Left lung (tissue), 4 donors: ENCODE measurements at regions not wholly inside any gene's neighbourhood (a gene's known extent, or its start where the extent isn't known, plus 50 kb on each side); places are given as distances from the start of the nearest gene placed in this dataset.
A peak's percentile ranks its signal among the peaks of the same experiment; 100 is the strongest.

Source experiments
- ATAC-seq: fragments of 200-7000 bp; cut with Tn5 transposase; one replicate; pipeline ENCODE4 v1.9.1; 2020; ENCODE audit warnings: moderate library complexity
- DNase-seq, 4 donors: peaks; one replicate each; pipeline ENCODE4 v3.0.0-alpha.2; 2013 to 2020
- H3K27ac ChIP-seq, 2 donors: fragments of 200-600 bp; sonication (generic) in 1 of 2; one replicate each; pipeline versions ENCODE4 v1.5.0 to v1.8.0; 2020 to 2021
- H3K27me3 ChIP-seq, 2 donors: fragments of 200-600 bp; sonication (generic) in 1 of 2; one replicate each; pipeline versions ENCODE4 v1.5.0 to v1.8.0; 2020 to 2021
- H3K36me3 ChIP-seq, 2 donors: fragments of 200-600 bp; sonication (generic) in 1 of 2; one replicate each; pipeline versions ENCODE4 v1.5.0 to v1.8.0; 2020 to 2021
- H3K4me1 ChIP-seq, 2 donors: fragments of 200-600 bp; one replicate each; pipeline ENCODE4 v1.8.0; 2021
- H3K4me3 ChIP-seq, 2 donors: fragments of 200-600 bp; sonication (generic) in 1 of 2; one replicate each; pipeline versions ENCODE4 v1.5.0 to v1.8.0; 2020 to 2021; ENCODE audit warnings: mild to moderate bottlenecking in 1 of 2
- H3K9me3 ChIP-seq, 2 donors: fragments of 200-600 bp; sonication (generic) in 1 of 2; one replicate each; pipeline versions ENCODE4 v1.5.0 to v1.8.0; 2020 to 2021
- intact Hi-C, 2 donors: fragments of 100-400 bp; cut with DNase I; formaldehyde crosslinking; loops; one replicate each; pipeline versions ENCODE4 v1.11.2 to v1.14.2; 2022
- TF ChIP-seq, protein P1 (sequence below), 2 donors: fragments of 200-600 bp; sonication (generic) in 1 of 2; IDR thresholded peaks; one replicate each; pipeline versions ENCODE4 v1.5.0 to v1.8.0; 2021; ENCODE audit warnings: antibody characterized with exemption in 2 of 2
- donor health status: DM: no; HTN: yes; CAD: no.
- donor health status: DM: no; HTN: no; CAD: no.

DNA sequence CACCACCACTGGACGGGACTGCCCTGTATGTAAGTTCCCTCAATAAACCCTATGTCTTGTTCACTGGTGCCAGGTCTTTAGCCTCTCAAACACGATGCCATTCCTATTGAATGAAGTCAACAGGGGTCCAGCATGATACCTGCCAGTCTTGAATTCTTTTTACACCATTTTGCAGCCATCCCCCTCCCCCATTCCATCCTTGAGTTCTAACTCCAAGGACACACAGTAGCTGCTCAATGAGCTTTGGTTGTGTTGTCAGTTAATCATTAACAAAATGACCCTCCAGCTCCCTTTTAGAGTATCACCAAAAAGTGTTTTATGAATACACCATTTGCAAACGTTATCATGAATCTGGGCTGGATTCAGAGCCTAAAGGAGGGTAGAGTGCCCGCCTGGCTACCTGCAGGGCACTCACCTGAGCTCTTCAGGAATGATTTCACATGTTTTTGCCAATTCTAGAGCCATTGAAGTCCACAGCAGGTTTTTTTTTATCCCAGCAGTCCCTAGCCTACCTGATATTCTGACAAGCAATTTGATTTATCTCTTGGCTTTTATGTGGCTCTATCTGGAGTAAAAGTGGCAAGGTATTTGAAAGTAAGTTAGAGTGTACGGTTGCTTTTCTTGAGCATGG lies 271.8 kb downstream of the SMARCA2 start:
- Histone ChIP-seq H3K27me3 (no peaks in the 10 kb centered on the region), H3K36me3 (no peaks in the 10 kb centered on the region), H3K27ac (no peak overlapping the region), H3K9me3 (no peaks in the 10 kb centered on the region), H3K4me1 (no peaks in the 10 kb centered on the region), H3K4me3 (no peak overlapping the region)
- no peak for DNase-seq
- TF ChIP-seq, protein P1, sequence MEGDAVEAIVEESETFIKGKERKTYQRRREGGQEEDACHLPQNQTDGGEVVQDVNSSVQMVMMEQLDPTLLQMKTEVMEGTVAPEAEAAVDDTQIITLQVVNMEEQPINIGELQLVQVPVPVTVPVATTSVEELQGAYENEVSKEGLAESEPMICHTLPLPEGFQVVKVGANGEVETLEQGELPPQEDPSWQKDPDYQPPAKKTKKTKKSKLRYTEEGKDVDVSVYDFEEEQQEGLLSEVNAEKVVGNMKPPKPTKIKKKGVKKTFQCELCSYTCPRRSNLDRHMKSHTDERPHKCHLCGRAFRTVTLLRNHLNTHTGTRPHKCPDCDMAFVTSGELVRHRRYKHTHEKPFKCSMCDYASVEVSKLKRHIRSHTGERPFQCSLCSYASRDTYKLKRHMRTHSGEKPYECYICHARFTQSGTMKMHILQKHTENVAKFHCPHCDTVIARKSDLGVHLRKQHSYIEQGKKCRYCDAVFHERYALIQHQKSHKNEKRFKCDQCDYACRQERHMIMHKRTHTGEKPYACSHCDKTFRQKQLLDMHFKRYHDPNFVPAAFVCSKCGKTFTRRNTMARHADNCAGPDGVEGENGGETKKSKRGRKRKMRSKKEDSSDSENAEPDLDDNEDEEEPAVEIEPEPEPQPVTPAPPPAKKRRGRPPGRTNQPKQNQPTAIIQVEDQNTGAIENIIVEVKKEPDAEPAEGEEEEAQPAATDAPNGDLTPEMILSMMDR (IDR thresholded peaks at IDR 0.05) = no peak
- intact Hi-C loops = no loop called here
- peak; percentile 84 for ATAC-seq

DNA sequence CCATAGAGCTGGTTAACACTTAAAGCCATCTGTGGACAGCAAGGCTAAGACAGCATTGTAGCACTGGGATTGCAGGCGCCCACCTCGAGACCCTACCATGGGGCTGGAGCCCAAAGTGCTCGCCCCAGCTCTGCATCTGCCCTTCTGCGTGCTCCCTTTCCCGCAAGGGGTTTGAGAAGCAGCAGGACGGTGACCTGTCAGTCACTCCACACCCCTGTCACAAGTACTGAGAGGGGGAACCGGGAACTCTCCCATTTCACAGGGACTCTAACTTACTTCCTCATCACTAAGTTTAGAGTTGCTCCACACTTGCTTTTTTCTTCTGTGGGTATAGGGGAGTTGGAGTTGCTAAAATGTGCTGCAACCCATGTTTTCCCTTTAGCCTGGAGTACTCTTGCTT lies 273.2 kb downstream of the SMARCA2 start:
- H3K27me3 ChIP-seq = no peaks in the 10 kb centered on the region
- H3K4me1 ChIP-seq = no peaks in the 10 kb centered on the region
- H3K9me3 ChIP-seq = no peaks in the 10 kb centered on the region
- TF ChIP-seq, protein P1 (IDR thresholded peaks at IDR 0.05) = no peak
- DNase-seq (no peak), ATAC-seq (no peak)
- intact Hi-C loops = no loop called here
- no peak overlapping the region for H3K27ac ChIP-seq
- no peak overlapping the region for H3K4me3 ChIP-seq
- no peaks in the 10 kb centered on the region for H3K36me3 ChIP-seq

DNA sequence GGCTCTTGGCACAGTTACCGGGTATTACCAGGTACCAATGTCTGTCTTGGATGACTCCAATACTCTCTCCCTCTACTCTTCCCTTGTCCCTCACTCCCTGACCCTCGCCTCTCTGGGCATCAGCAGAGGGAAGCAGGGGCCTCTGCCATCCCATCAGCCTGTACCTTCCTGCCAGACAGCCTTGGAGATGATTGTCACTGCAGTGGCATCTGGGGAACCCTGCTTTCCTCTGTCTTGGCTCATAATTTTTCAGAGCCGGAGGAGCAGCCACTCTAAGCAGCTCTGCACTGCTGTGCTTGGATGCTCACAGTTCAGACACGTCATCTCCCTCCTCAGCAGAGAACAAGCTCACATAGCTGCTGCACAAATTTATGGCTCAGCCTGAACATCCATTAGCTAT lies 274.1 kb downstream of the SMARCA2 start:
- no peak overlapping the region for H3K27ac ChIP-seq
- ATAC-seq (no peak), DNase-seq (no peak)
- no peaks in the 10 kb centered on the region for H3K4me1 ChIP-seq
- TF ChIP-seq, protein P1 (IDR thresholded peaks at IDR 0.05) = no peak
- no peaks in the 10 kb centered on the region for H3K9me3 ChIP-seq
- intact Hi-C loops = no loop called here
- H3K4me3 ChIP-seq = no peak overlapping the region
- H3K36me3 ChIP-seq = no peaks in the 10 kb centered on the region
- no peaks in the 10 kb centered on the region for H3K27me3 ChIP-seq

DNA sequence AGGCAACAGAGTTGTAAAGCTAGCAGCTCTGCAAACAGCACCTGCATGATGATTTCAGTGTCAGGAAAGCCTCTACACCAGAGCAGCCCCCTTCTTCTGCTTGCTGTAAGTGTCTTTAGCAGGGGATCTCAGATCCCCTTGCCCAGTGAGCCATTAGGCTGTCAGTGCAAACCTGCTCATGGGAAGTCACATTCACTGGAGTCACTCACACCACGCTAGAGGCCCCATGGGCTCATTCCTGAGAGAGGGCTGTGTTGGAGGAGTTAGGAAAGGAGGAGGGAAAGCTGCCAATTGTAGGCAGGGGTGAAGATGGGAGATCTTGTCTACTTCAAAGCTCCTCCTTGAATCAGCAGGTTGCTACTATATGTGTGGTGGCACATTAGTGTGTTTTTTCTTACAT lies 275.2 kb downstream of the SMARCA2 start:
- Histone ChIP-seq H3K4me1 (no peaks in the 10 kb centered on the region), H3K36me3 (no peaks in the 10 kb centered on the region), H3K4me3 (no peak overlapping the region), H3K9me3 (no peaks in the 10 kb centered on the region), H3K27me3 (no peaks in the 10 kb centered on the region), H3K27ac (no peak overlapping the region)
- intact Hi-C loops = no loop called here
- ATAC-seq = no peak
- DNase-seq = no peak
- TF ChIP-seq, protein P1 (IDR thresholded peaks at IDR 0.05) = no peak

DNA sequence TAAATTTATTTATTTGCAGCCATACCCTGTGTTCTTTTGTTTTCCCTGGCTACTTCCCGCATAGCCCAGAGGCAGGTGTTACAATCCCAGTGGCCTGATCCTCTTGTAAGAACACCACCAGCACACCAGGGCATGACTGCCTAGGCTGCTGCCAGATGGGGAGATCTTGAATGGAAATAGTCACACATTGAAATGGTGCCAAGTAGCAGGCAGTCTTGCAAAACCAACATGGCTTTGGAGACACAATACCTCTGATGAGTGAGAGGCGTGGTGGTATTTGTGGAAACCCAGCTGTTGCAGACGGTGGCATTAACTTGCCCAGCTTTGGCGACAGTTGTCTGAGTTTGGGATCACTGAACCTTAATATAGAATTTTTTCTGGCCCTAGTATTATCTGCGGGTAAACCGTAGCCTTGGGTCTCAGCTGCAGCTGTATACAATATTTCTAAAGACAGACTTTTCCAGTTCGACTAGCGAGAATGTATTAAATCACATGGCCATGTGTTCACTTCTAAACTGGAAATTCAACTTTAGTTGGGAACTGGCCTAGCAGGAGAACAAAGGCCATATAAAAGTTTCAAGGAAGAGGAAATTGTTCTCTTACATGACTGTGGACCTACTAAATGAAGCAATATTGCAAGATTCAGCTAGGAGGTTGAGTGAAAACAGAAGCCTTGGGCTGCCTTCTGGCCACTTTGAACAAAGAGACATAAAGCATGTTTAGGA lies 277.0 kb downstream of the SMARCA2 start:
- no peak overlapping the region for H3K27ac ChIP-seq
- TF ChIP-seq, protein P1 (IDR thresholded peaks at IDR 0.05) = no peak
- ATAC-seq = peak; percentile 43
- H3K27me3 ChIP-seq = no peaks in the 10 kb centered on the region
- no peaks in the 10 kb centered on the region for H3K9me3 ChIP-seq
- peak in 1 of 4 donors; percentile 55 for DNase-seq
- no peaks in the 10 kb centered on the region for H3K4me1 ChIP-seq
- H3K4me3 ChIP-seq = no peak overlapping the region
- no peaks in the 10 kb centered on the region for H3K36me3 ChIP-seq
- intact Hi-C loops = no loop called here
